ENCODE measurements at regions not wholly inside any gene's neighbourhood (a gene's known extent, or its start where the extent isn't known, plus 50 kb on each side); places are given as distances from the start of the nearest gene placed in this dataset.
A peak's percentile ranks its signal among the peaks of the same experiment; 100 is the strongest.

- 69% methylated on average over 3 of the region's 3 CpGs for WGBS (ENCODE audit: low lambda C conversion rate)
- POLR2A ChIA-PET: no interaction called here
- DNase-seq: no peak
Observed at GRCh38 chr5:105684799-105685198, 1985.9 kb downstream of the EFNA5 start.

GRCh38 chr5:105680858-105681475, 1989.8 kb downstream of the EFNA5 start:
- Histone ChIP-seq H3K27me3 (ENCODE audit: insufficient read depth) (no peaks in the 10 kb centered on the region), H3K36me3 (replicated peaks in 1 of 2; ENCODE audit: control insufficient read depth in 1 of 2, insufficient read depth in 2 of 2, low read length in 1 of 2) (no peaks in the 10 kb centered on the region)
- 52% methylated on average over 7 of the region's 7 CpGs for WGBS (ENCODE audit: low lambda C conversion rate)

More at GRCh38 chr5:105684799-105685198, 1985.9 kb downstream of the EFNA5 start:
- H4K20me1 ChIP-seq (ENCODE audit: insufficient read depth): no peaks in the 10 kb centered on the region
- H3K4me3 ChIP-seq (ENCODE audit: low read depth in 2 of 2, low read length in 1 of 2): no peak overlapping the region
- no peaks in the 10 kb centered on the region for H3F3A ChIP-seq (replicated peaks; ENCODE audit: insufficient read depth)
- no peak overlapping the region for H3K9ac ChIP-seq
- CTCF ChIA-PET: no interaction called here
- no peaks in the 10 kb centered on the region for H3K9me3 ChIP-seq
- H3K9me2 ChIP-seq: no peaks in the 10 kb centered on the region
- H3K4me2 ChIP-seq: no peak overlapping the region
- H3K4me1 ChIP-seq (ENCODE audit: control insufficient read depth in 1 of 2, insufficient read depth in 2 of 2, low read depth in 1 of 2, low read length in 1 of 2): peaks cover 3 to 6% of the 10 kb centered on the region in 2 experiments; a peak in 2 of 4 replicates
- no peaks in the 10 kb centered on the region for H3K36me3 ChIP-seq (replicated peaks in 1 of 2; ENCODE audit: control insufficient read depth in 1 of 2, insufficient read depth in 2 of 2, low read length in 1 of 2)
- TF ChIP-seq PBX3 (IDR thresholded peaks at IDR 0.05): peak; percentile 75
- peak; percentile 17; the same call in 1 of the 2 replicates for TF ChIP-seq TEAD4 (IDR thresholded peaks at IDR 0.05; ENCODE audit: borderline replicate concordance, insufficient read depth)
- TF ChIP-seq TAF1 (IDR thresholded peaks at IDR 0.05; ENCODE audit: borderline replicate concordance, low read depth, low read length): no peak
- 0 out of 2 replicates have a peak, but pooled peaks have one; percentile 16 for TF ChIP-seq POLR2AphosphoS5 (IDR thresholded peaks at IDR 0.05; ENCODE audit: low read depth, low read length)
- TF ChIP-seq NFIC (IDR thresholded peaks at IDR 0.05; ENCODE audit: borderline replicate concordance): peak; percentile 66; the same call in 1 of the 2 replicates
- no peak for TF ChIP-seq CTCF (IDR thresholded peaks at IDR 0.05)
- TF ChIP-seq TCF12 (IDR thresholded peaks at IDR 0.05): peak; percentile 76
- TF ChIP-seq JUND (IDR thresholded peaks at IDR 0.05): 0 out of 2 replicates have a peak, but pooled peaks have one; percentile 17
- no peak for TF ChIP-seq SIN3A (IDR thresholded peaks at IDR 0.05; ENCODE audit: borderline replicate concordance, low read depth, low read length)
- TF ChIP-seq EP300 (IDR thresholded peaks at IDR 0.05; ENCODE audit: borderline replicate concordance in 1 of 2, low read depth in 1 of 2, low read length in 1 of 2): peak; percentile 7 to 52; a peak in 1 of 4 replicates
- H2AFZ ChIP-seq (ENCODE audit: low read depth): no peak overlapping the region
- peak overlapping the region in 1 of 2 experiments; percentile 32; a peak in 1 of 4 replicates for H3K27ac ChIP-seq (ENCODE audit: low read depth in 2 of 2, low read length in 1 of 2)
- no peaks in the 10 kb centered on the region for H3K79me2 ChIP-seq (ENCODE audit: insufficient read depth)
- no peaks in the 10 kb centered on the region for H3K27me3 ChIP-seq (ENCODE audit: insufficient read depth)

More at GRCh38 chr5:105680858-105681475, 1989.8 kb downstream of the EFNA5 start:
- Histone ChIP-seq H3K4me2 (no peak overlapping the region), H2AFZ (ENCODE audit: low read depth) (no peak overlapping the region), H3K4me3 (ENCODE audit: low read depth in 2 of 2, low read length in 1 of 2) (no peak overlapping the region), H3F3A (replicated peaks; ENCODE audit: insufficient read depth) (no peaks in the 10 kb centered on the region), H3K79me2 (ENCODE audit: insufficient read depth) (no peaks in the 10 kb centered on the region), H3K9me3 (no peaks in the 10 kb centered on the region), H4K20me1 (ENCODE audit: insufficient read depth) (no peaks in the 10 kb centered on the region), H3K9ac (no peak overlapping the region), H3K4me1 (ENCODE audit: control insufficient read depth in 1 of 2, insufficient read depth in 2 of 2, low read depth in 1 of 2, low read length in 1 of 2) (no peaks in the 10 kb centered on the region; a peak in 1 of 4 replicates), H3K9me2 (no peaks in the 10 kb centered on the region), H3K27ac (ENCODE audit: low read depth in 2 of 2, low read length in 1 of 2) (no peak overlapping the region)
- ChIA-PET CTCF (interaction anchor here (1.3 kb wide), 1 partner anchor 10 kb away, joined by 5 read pairs; no protein-coding TSS in a partner anchor), POLR2A (no interaction called here)
- TF ChIP-seq USF1 (IDR thresholded peaks at IDR 0.05; ENCODE audit: borderline replicate concordance, low read depth) (no peak), FOSL2 (IDR thresholded peaks at IDR 0.05; ENCODE audit: borderline replicate concordance, low read depth) (no peak), GATA2 (CRISPR knock-in tag; IDR thresholded peaks at IDR 0.05) (peak; percentile 36; the same call in 1 of the 2 replicates)
- DNase-seq: peak; percentile 1
